K562 (cell line): ENCODE measurements at regions not wholly inside any gene's neighbourhood (a gene's known extent, or its start where the extent isn't known, plus 50 kb on each side); places are given as distances from the start of the nearest gene placed in this dataset.

Experiments used
- ATAC-seq: fragments of 200-7000 bp; cut with Tn5 transposase; 3 replicates; pipeline ENCODE4 v1.9.1; 2020; ENCODE audit warnings: moderate library complexity
- BruUV-seq: library from RNA; stranded (reverse); fragments of 400-500 nt; replicated peaks from 2 replicates; lab custom pipeline; 2021; lab: Mats Ljungman, UMichigan
- CTCF ChIA-PET: fragments of 300-600 bp; formaldehyde crosslinking; extraction: SDS; loops from one replicate; lab custom pipeline; 2021; ENCODE audit warnings: low intra/inter-chr PET ratio; lab: Yijun Ruan, JAX
- POLR2A ChIA-PET: fragments of 300-600, 350-650 bp; sonication (Branson Sonifier 250); formaldehyde crosslinking; extraction: SDS; loops from one replicate; lab custom pipeline; 2021; ENCODE audit warnings: antibody characterized with exemption, inconsistent platforms; lab: Yijun Ruan, JAX
- DNase-seq, 4 experiments: peaks; one replicate each; pipeline versions ENCODE4 v3.0.0 to v3.0.0-alpha.2; 2011 to 2018; ENCODE audit warnings: low spot score in 3 of 4, mixed read lengths in 3 of 4; ENCODE audit errors: extremely low read depth in 1 of 4
- FAIRE-seq: peaks from 2 replicates; lab custom pipeline; 2011; peaks lifted over from hg19 to GRCh38; lab: Jason Lieb, UNC
- H2AFZ ChIP-seq: 2 replicates; pipeline ENCODE4 v1.6.0; 2011; ENCODE audit warnings: low read depth, low read length, control low read depth, inconsistent platforms
- H3K27ac ChIP-seq: fragments of 200-600 bp; 3 replicates; pipeline ENCODE4 v1.8.0; 2011; ENCODE audit warnings: low read depth, mild to moderate bottlenecking, control low read depth, inconsistent platforms, low read length, moderate library complexity, mixed read lengths; ENCODE audit errors: extremely low read depth
- H3K27me3 ChIP-seq, 2 experiments: fragments of 300-600 bp in 1 of 2; 2 replicates in 1 of 2; 3 replicates in 1 of 2; pipeline versions ENCODE4 v1.6.0 to v1.8.0; 2011; ENCODE audit warnings: inconsistent platforms in 2 of 2, low read length in 2 of 2, mild to moderate bottlenecking in 1 of 2, mixed read lengths in 1 of 2, moderate library complexity in 1 of 2; ENCODE audit not compliant: control insufficient read depth in 2 of 2, insufficient read depth in 2 of 2
- H3K36me3 ChIP-seq: fragments of 300-600 bp; 3 replicates; pipeline ENCODE4 v1.8.0; 2011; ENCODE audit warnings: mild to moderate bottlenecking, low read length, inconsistent platforms; ENCODE audit not compliant: control insufficient read depth, insufficient read depth
- H3K4me1 ChIP-seq, 2 experiments: fragments of 200-600 bp in 1 of 2; replicated peaks in 1 of 2; 2 replicates in 1 of 2; 3 replicates in 1 of 2; pipeline versions ENCODE4 v1.5.1 to v1.8.0; 2011; ENCODE audit warnings: inconsistent platforms in 2 of 2, low read length in 2 of 2, mild to moderate bottlenecking in 1 of 2, mixed read lengths in 1 of 2, moderate library complexity in 1 of 2; ENCODE audit not compliant: control insufficient read depth in 2 of 2, insufficient read depth in 2 of 2
- H3K4me2 ChIP-seq: 2 replicates; pipeline ENCODE4 v1.6.1; 2011; ENCODE audit warnings: low read length, control low read depth, inconsistent platforms, mixed read lengths; ENCODE audit not compliant: insufficient read depth
- H3K4me3 ChIP-seq: fragments of 200-600 bp; sonication (generic), shearing (Covaris generic); 2 replicates; pipeline ENCODE4 v1.5.1; 2016; ENCODE audit warnings: control low read depth, inconsistent platforms
- H3K79me2 ChIP-seq: fragments of 200-600 bp; 3 replicates; pipeline ENCODE4 v1.8.0; 2011; ENCODE audit warnings: low read length, inconsistent platforms; ENCODE audit not compliant: control insufficient read depth, insufficient read depth
- H3K9ac ChIP-seq, 2 experiments: 2 replicates each; pipeline versions ENCODE4 v1.6.0 to v1.6.1; 2011; ENCODE audit warnings: low read depth in 2 of 2, low read length in 2 of 2, control low read depth in 1 of 2, inconsistent platforms in 1 of 2, mild to moderate bottlenecking in 1 of 2, mixed read lengths in 1 of 2; ENCODE audit not compliant: insufficient read depth in 1 of 2
- H3K9me1 ChIP-seq: one replicate; pipeline ENCODE4 v1.6.0; 2011; ENCODE audit warnings: inconsistent platforms, mild to moderate bottlenecking, low read length, moderate library complexity; ENCODE audit not compliant: control insufficient read depth, insufficient read depth
- H3K9me3 ChIP-seq: replicated peaks from 2 replicates; pipeline ENCODE4 v1.5.1; 2011; ENCODE audit warnings: low read depth, low read length, inconsistent platforms; ENCODE audit not compliant: control insufficient read depth, insufficient read depth
- H4K20me1 ChIP-seq: replicated peaks from 2 replicates; pipeline ENCODE4 v1.6.1; 2011; ENCODE audit warnings: low read length, inconsistent platforms, mixed read lengths; ENCODE audit not compliant: control insufficient read depth, insufficient read depth
- CEBPG ChIP-seq, 3 experiments: fragments of 200-800 bp in 1 of 3; sonication (Bioruptor generic) in 1 of 3; sonication (generic) in 1 of 3; formaldehyde crosslinking in 1 of 3; IDR thresholded peaks in 2 of 3; conservative IDR thresholded peaks in 1 of 3; 2 replicates each; pipeline versions ENCODE4 v1.6.1 to v1.8.0; 2016 to 2022; ENCODE audit warnings: missing compliant biosample characterization in 2 of 3, missing genetic modification characterization in 2 of 3, mild to moderate bottlenecking in 1 of 3, missing genetic modification reagents in 1 of 3
- MEF2D ChIP-seq: conservative IDR thresholded peaks from 2 replicates; pipeline ENCODE4 v1.6.1; 2016; ENCODE audit warnings: low read depth, missing genetic modification characterization, missing compliant biosample characterization
- ZNF830 ChIP-seq: fragments of 250-450 bp; sonication (Bioruptor Pico); IDR thresholded peaks from 2 replicates; pipeline ENCODE4 v1.5.0; 2021; ENCODE audit warnings: mild to moderate bottlenecking
- WGBS: fragments of 100-300 bp; shearing (Covaris generic); methylation state at CpG from one replicate; pipeline ENCODE4 v1.1.6; 2016; ENCODE audit warnings: low coverage, mixed read lengths; ENCODE audit not compliant: insufficient coverage; ENCODE audit errors: missing lambda C conversion rate; 5-methylcytosine and 5-hydroxymethylcytosine counted together
- in situ Hi-C: fragments of 300-500 bp; cut with MboI; formaldehyde crosslinking; loops from 4 replicates; pipeline ENCODE4 v1.15.0; 2018; ENCODE audit warnings: inconsistent platforms, mixed read lengths
- intact Hi-C: fragments of 100-400 bp; cut with micrococcal nuclease; formaldehyde crosslinking; loops from 2 replicates; pipeline ENCODE4 v1.14.2; 2022

DNA sequence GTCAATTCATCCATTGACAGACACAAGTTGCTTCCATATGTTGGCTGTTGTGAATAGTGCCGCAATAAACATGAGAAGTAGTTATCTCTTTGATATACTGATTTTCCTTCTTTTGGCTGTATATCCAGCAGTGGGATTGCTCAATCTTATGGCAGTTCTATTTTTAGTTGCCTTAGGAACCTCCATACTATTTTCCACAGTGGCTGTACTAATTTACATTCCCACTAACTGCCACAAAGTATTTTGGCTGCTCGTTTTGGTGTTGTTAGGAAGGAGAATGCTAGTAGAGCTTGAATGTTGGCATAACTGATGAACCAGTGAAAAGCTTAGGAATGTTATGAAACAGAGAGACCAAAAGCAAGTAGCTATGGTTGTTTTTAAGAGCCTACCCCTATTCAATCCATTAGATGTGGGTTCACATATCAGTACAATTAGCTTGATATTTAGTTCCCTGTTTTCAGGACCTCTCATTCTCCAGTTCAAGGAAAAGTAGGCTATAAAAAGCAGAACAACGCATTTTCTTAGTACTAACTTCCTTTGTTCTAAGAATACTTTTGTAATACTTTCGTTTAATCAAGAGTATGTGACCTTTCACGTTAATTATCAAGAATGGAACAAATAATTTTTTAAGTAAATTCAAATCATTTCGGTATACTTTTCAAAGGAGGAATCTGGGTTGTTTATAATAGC, 100.3 kb downstream of the FAS start:
- CTCF ChIA-PET: no interaction called here
- DNase-seq (no peak), FAIRE-seq (no peak), ATAC-seq (no peak)
- Histone ChIP-seq H4K20me1 (no peaks in the 10 kb centered on the region), H3K27me3 (no peaks in the 10 kb centered on the region), H2AFZ (no peak overlapping the region; the same call in 1 of the 2 replicates), H3K4me3 (no peak overlapping the region), H3K9me1 (no peaks in the 10 kb centered on the region), H3K36me3 (no peaks in the 10 kb centered on the region), H3K27ac (no peak overlapping the region), H3K79me2 (no peaks in the 10 kb centered on the region), H3K9ac (no peak overlapping the region), H3K9me3 (no peaks in the 10 kb centered on the region), H3K4me1 (peaks cover 0 to 12% of the 10 kb centered on the region in 2 experiments; a peak in 2 of 5 replicates), H3K4me2 (no peak overlapping the region)
- BruUV-seq: no TSS peak
- no peak for TF ChIP-seq ZNF830 (CRISPR knock-in tag)
- TF ChIP-seq CEBPG (CRISPR knock-in tag; IDR thresholded peaks at IDR 0.05): no peak
- TF ChIP-seq CEBPG (tag; conservative IDR thresholded peaks at IDR 0.05 in 1 of 2, IDR thresholded peaks at IDR 0.05 in 1 of 2): 0 out of 4 replicates have a peak, but pooled peaks have one; percentile 36 to 49
- peak; percentile 57; the same call in 1 of the 2 replicates for TF ChIP-seq MEF2D (tag)
- in situ Hi-C loops (no loop called here), intact Hi-C loops (no loop called here)
- POLR2A ChIA-PET: no interaction called here
- 3% methylated on average over 5 of the region's 6 CpGs for WGBS
